H54 (cell line): ENCODE measurements at regions not wholly inside any gene's neighbourhood (a gene's known extent, or its start where the extent isn't known, plus 50 kb on each side); places are given as distances from the start of the nearest gene placed in this dataset.

Experiments
- DNase-seq: peaks from one replicate; pipeline ENCODE4 v3.0.0; 2011; ENCODE audit warnings: low spot score, mixed read lengths; ENCODE audit not compliant: insufficient read length
- FAIRE-seq: peaks from 3 replicates; lab custom pipeline; 2011; peaks lifted over from hg19 to GRCh38; lab: Jason Lieb, UNC
- POLR2A ChIP-seq: IDR thresholded peaks from 2 replicates; pipeline ENCODE4 v1.6.1; 2011; ENCODE audit warnings: low read depth, mild to moderate bottlenecking, low read length

- TF ChIP-seq POLR2A = no peak
- no peak for DNase-seq
- no peak for FAIRE-seq
Observed at GRCh38 chr13:112124141-112124540, 57.2 kb downstream of the SOX1 start.

DNA sequence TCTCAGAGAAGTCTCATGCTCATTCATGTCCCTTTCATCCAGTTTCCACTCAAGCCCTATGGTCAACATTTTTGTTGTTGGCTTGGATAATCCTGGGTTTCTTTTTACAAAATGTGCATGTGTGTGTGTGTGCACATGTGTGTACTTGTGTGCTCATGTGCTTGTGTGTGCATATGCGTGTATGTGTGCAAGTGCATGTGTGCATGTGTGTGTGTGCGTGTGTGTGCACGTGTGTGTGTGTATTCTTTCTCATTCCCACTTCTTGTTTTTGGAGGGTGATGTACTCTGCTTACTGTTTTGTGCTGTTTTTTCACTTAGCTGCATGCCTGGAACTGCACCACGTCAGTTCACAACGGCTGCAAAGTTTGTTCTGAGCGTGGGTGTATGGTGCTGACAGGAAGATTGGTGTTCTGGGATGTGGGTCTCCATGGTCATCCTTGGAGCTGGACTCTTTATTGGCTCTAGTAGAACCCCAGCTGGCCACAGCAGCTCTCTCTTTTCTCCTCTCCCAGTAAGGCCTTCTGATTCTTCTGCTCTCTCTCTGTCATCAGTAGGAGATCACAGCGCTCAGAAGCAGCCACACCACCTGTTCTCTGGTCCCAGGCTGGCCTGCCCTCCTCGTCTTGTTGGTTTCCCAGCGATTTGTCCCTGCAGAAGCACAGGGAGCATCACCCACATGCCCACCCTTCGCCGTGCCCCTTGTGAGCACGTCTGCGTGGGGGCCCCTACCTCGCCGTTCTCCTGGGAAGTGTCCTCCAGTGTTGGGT is 60.8 kb downstream of the SOX1 start:
- no peak for TF ChIP-seq POLR2A
- FAIRE-seq (no peak), DNase-seq (no peak)

GRCh38 chr13:112128331-112128610 is 61.3 kb downstream of the SOX1 start:
- no peak for TF ChIP-seq POLR2A
- FAIRE-seq = no peak
- no peak for DNase-seq

DNA sequence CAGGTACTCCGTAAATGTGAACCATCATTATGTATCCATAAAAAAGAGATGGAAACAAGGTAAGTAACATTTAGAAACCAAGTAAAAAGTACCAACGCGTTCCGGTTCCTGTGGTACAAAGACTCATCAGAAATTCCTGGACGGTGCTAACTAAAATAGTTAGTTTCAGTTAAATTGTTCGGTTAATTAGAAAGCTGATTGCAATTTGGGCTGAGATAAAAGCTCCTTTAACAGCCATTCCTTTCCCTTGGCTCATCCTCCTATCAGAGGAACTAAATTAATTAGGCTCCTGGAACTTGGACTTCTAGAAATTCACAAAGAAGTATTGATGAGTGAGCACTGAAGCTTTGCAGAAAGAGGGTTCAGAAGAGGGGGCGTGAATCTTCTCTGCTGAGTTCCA is 63.5 kb downstream of the SOX1 start:
- FAIRE-seq = no peak
- DNase-seq = no peak
- no peak for TF ChIP-seq POLR2A

DNA sequence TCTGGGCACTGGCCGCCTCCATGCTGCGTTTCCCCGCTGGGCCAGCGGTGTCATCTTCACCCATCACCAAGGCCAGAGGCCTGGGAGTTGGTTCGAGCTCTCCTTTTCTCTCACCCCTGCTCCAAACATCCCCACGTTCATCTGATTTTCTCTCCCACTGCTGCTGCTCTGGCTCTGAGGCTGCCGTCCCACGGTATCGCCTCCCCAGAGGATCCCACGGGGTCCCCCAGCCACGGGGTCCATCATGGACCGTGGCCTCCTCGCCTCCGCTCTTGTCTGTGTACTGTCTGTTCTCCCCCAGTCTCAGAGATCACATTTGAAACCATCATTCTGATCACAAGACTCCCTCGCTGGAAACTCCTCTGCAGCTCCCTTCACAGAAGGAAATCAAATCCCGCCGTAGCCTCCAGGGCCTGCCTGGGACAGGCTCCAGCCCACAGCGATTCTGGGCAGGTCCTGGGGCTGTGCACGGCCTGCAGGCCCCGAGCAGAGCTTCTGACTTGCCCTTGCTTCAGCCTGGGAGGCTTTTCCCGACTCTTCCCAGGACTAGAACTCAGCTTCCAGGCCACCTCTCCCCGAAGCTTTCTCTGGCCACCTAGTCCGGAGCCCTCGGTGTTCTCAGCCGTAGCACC is 64.2 kb downstream of the SOX1 start:
- DNase-seq = no peak
- no peak for TF ChIP-seq POLR2A
- no peak for FAIRE-seq

DNA sequence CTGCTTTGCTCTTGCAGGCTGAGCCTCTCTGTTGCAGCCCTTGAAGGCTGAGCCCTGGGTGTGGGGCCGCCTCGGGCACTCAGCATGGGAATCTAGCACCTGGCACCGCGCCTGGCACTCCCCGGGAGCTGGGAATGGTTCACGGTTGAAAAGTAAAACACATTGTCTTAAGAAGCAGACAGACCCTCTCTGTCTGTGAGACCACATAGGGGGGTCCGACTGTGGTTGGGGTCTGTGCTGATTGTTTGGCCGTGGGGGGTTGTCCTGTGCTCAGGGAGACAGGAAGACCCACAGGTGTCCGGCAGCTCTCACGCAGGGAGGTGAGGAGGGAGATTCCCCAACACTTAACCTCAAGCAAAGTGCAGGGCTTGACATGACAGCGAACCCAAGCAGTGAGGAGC is 64.8 kb downstream of the SOX1 start:
- TF ChIP-seq POLR2A = no peak
- no peak for FAIRE-seq

DNA sequence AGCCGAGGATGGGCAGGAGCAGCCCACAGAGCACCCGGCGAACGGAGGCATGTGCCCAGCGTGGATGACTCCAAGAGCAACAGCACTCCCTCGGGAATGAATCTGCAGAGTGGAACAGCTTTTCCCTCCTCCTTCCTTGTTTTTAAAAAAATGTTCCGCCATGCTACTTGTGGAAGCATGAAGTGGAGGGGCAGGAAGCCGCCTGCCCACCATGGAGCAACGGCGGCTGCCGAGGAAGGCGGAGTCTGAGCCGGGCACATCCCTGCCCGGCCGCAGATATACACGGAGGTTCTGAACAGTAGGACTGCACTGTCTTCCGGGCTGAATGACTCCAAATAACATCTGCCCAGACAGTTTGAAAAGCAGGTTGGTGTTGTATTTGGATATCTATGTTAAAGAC is 65.2 kb downstream of the SOX1 start:
- FAIRE-seq = no peak
- DNase-seq = no peak
- TF ChIP-seq POLR2A = no peak

More for the DNA sequence above, 64.8 kb downstream of the SOX1 start:
- no peak for DNase-seq

DNA sequence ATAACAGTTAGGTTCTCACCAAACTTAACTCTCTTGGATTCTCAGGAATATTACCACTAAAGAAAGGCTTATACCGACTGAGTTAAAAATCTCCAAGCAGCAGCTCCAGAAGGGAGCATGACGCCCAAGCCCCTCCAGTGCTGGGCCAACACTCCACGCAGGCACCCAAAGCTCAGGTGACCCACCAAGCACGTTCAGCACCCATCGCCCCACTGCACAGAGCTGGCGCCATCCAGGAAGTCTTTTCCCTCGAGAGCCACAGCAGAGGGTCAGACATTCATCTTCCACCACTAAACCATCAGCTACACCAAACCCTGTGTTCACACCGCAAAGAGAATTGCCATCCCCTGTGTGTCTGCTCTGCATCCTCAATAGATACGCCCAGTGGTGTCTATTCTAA is 65.7 kb downstream of the SOX1 start:
- DNase-seq = no peak
- no peak for TF ChIP-seq POLR2A
- no peak for FAIRE-seq

- no peak for TF ChIP-seq POLR2A
- DNase-seq (no peak), FAIRE-seq (no peak)
Observed at GRCh38 chr13:112133499-112134390, 66.8 kb downstream of the SOX1 start.

GRCh38 chr13:112134391-112135075 is 67.6 kb downstream of the SOX1 start:
- DNase-seq (no peak), FAIRE-seq (no peak)
- no peak for TF ChIP-seq POLR2A

- no peak for DNase-seq
- no peak for FAIRE-seq
- no peak for TF ChIP-seq POLR2A
Observed at GRCh38 chr13:112136095-112136494, 69.1 kb downstream of the SOX1 start.

DNA sequence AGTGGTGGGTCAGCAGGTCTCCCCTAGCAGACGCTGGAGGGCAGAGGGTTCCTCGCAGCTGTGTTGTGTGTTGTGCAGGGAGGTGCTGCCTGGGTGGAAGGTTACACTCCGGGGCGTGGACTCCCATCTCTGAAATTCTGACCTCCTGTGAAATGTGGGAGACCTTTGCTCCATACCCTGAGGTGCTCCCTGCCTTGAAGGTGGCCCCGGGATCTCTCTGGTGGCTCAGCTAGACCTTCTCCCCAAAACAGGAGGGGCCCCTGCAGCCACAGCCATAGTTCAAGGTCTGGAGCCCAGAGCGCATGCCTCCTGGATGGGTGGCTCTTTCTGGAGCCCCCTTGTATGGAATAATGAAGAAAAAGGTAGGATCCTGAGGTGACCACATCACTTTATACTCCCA is 70.2 kb downstream of the SOX1 start:
- no peak for TF ChIP-seq POLR2A
- DNase-seq (no peak), FAIRE-seq (no peak)

GRCh38 chr13:112140366-112140765 is 73.4 kb downstream of the SOX1 start:
- DNase-seq (no peak), FAIRE-seq (no peak)
- TF ChIP-seq POLR2A = no peak
